HL-60 (cell line): ENCODE measurements at regions not wholly inside any gene's neighbourhood (a gene's known extent, or its start where the extent isn't known, plus 50 kb on each side); places are given as distances from the start of the nearest gene placed in this dataset.

ENCODE experiments used
- DNase-seq, 2 experiments: peaks; one replicate each; pipeline ENCODE4 v3.0.0-alpha.2; 2010 to 2020; ENCODE audit warnings: low read depth in 1 of 2, low spot score in 1 of 2
- H3K27ac ChIP-seq: fragments of 250-450 bp; sonication (Bioruptor Pico); replicated peaks from 2 replicates; pipeline ENCODE4 v1.5.1; 2020; ENCODE audit warnings: mild to moderate bottlenecking, moderate library complexity
- H3K27me3 ChIP-seq: fragments of 250-450 bp; sonication (Bioruptor Pico); 2 replicates; pipeline ENCODE4 v1.5.1; 2021; ENCODE audit warnings: mild to moderate bottlenecking, moderate library complexity; ENCODE audit not compliant: insufficient read depth, poor library complexity, severe bottlenecking
- H3K4me3 ChIP-seq: replicated peaks from 2 replicates; pipeline ENCODE4 v1.5.1; 2011; ENCODE audit warnings: mild to moderate bottlenecking, control low read depth, low read length; ENCODE audit not compliant: insufficient read depth
- CTCF ChIP-seq: IDR thresholded peaks from one replicate; pipeline ENCODE4 v1.5.1; 2011; ENCODE audit warnings: low read length, control low read depth, inconsistent platforms; ENCODE audit not compliant: insufficient read depth
- GABPA ChIP-seq: IDR thresholded peaks from 2 replicates; pipeline ENCODE4 v1.6.1; 2012; ENCODE audit warnings: low read depth
- POLR2AphosphoS5 ChIP-seq: IDR thresholded peaks from 2 replicates; pipeline ENCODE4 v1.6.1; 2012; ENCODE audit warnings: low read depth
- REST ChIP-seq: IDR thresholded peaks from 2 replicates; pipeline ENCODE4 v1.6.1; 2012; ENCODE audit warnings: low read depth; ENCODE audit not compliant: insufficient replicate concordance
- SPI1 ChIP-seq: IDR thresholded peaks from 2 replicates; pipeline ENCODE4 v1.6.1; 2012; ENCODE audit warnings: low read depth, mild to moderate bottlenecking, borderline replicate concordance

DNA sequence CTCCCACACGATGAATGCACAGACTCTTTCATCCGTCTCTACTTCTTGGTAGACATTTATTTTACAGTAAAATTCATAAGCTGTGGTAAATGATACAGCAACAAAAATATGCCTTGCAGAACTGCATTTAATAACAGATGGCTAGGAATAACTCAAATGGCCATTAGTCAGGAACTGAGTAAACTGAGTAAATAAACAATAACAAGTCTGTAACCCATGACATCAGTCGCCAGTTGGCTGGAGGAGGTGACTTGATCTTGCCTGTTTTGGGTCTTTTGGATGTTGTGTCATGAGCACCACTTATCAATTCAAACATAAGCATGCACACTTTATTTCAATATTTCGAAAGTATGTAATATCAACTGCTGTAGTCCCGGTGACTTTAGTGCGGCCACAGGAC, 632.6 kb upstream of the ARGLU1 start:
- Histone ChIP-seq H3K27ac (no peak overlapping the region), H3K4me3 (no peak overlapping the region), H3K27me3 (no peaks in the 10 kb centered on the region)
- DNase-seq: no peak
- TF ChIP-seq SPI1: no peak
- no peak for TF ChIP-seq CTCF
- no peak for TF ChIP-seq POLR2AphosphoS5
- TF ChIP-seq REST: no peak
- TF ChIP-seq GABPA: no peak

DNA sequence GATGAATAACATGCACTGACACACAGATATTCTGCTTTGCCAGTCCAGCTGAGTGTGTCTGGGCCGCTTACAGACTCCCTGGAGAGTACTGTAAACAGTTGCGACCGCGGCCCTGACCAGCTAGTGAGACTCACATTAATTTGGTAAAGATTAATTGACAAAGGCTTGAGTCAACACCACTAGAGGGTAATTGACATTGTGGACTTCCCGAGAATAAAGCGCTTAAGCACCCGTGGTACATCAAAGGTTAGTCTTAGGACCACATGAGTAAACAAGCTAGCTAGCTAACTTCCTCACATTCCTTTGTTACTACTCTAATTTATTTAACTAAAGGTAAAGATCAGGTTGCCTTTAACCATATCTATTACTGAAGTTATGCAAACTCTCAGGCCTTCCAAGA, 624.4 kb upstream of the ARGLU1 start:
- H3K27ac ChIP-seq: no peak overlapping the region
- DNase-seq: no peak
- H3K4me3 ChIP-seq: no peak overlapping the region
- TF ChIP-seq POLR2AphosphoS5 (no peak), SPI1 (no peak), REST (no peak), CTCF (no peak), GABPA (no peak)
- no peaks in the 10 kb centered on the region for H3K27me3 ChIP-seq

GRCh38 chr13:107190065-107190464, 622.1 kb upstream of the ARGLU1 start:
- H3K27ac ChIP-seq: no peak overlapping the region
- TF ChIP-seq GABPA: no peak
- no peak for TF ChIP-seq POLR2AphosphoS5
- no peak for TF ChIP-seq CTCF
- TF ChIP-seq REST: no peak
- TF ChIP-seq SPI1: no peak
- no peak overlapping the region for H3K4me3 ChIP-seq
- no peaks in the 10 kb centered on the region for H3K27me3 ChIP-seq
- DNase-seq: no peak
